ENCODE measurements at regions not wholly inside any gene's neighbourhood (a gene's known extent, or its start where the extent isn't known, plus 50 kb on each side); places are given as distances from the start of the nearest gene placed in this dataset.

DNA sequence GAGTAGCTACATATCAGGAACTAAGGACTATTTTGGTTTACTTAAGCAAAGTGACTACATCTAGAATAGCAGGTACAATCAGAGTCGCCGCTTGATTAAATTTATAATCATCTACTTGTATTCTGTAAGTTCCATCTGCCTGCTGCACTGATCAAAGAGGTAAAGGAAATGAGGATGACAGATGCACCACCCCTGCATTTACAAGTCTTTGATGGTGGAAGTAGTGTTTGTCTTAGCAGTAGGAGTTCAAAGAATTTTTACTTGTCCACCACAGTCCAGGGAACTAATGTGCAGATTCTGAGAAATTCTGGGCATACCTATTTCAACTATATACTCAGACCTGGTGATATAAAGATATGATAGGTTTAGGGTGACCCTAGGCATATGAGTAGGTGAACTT, 184.1 kb upstream of the IVNS1ABP start:
- Histone ChIP-seq H3K9me3 (peaks cover 0 to 3% (median under 1%) of the 10 kb centered on the region in 4 donors), H3K27me3 (no peaks in the 10 kb centered on the region), H3K36me3 (no peaks in the 10 kb centered on the region), H3K4me3 (no peak overlapping the region), H3K4me1 (no peaks in the 10 kb centered on the region), H3K27ac (no peak overlapping the region)
- DNase-seq, result no peak
- TF ChIP-seq EP300 (IDR thresholded peaks at IDR 0.05), result no peak
- no peak for TF ChIP-seq CTCF (IDR thresholded peaks at IDR 0.05)
- no peak for TF ChIP-seq POLR2A (IDR thresholded peaks at IDR 0.05)
- TF ChIP-seq POLR2AphosphoS5 (IDR thresholded peaks at IDR 0.05), result no peak
- 94 to 96% methylated on average over 2 of the region's 2 CpGs for WGBS, 2 donors
- intact Hi-C loops (cut with DNase I), result no loop called here

GRCh38 chr1:185500001-185500626, 183.1 kb upstream of the IVNS1ABP start:
- 88 to 92% methylated on average over 4 of the region's 4 CpGs for WGBS, 2 donors
- intact Hi-C loops (cut with DNase I), result no loop called here

DNA sequence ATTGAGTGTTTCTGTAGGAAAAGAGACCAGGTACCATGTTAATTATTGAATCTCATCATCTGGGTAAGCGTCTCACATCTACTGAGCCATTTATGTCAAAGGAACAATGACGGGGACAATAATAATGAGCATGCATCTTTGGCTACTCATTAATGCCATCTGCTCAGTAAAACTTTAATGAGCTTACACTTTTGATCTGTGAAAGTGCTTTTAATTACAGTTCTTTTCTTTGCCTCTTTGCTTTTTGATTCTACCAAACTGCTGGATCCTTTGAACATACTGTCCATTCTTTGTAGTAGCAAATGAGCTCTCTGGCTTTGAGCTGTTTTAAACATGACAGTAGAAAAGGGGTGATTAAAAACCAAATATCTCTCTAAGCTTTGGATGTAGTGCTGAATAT, 181.2 kb upstream of the IVNS1ABP start:
- H3K4me1 ChIP-seq, result no peaks in the 10 kb centered on the region
- no peak overlapping the region for H3K4me3 ChIP-seq
- H3K36me3 ChIP-seq, result no peaks in the 10 kb centered on the region
- intact Hi-C loops (cut with DNase I), result no loop called here
- TF ChIP-seq CTCF (IDR thresholded peaks at IDR 0.05) (no peak), EP300 (IDR thresholded peaks at IDR 0.05) (no peak), POLR2A (IDR thresholded peaks at IDR 0.05) (no peak), POLR2AphosphoS5 (IDR thresholded peaks at IDR 0.05) (no peak)
- no peak for DNase-seq
- H3K9me3 ChIP-seq, result no peaks in the 10 kb centered on the region
- no peak overlapping the region for H3K27ac ChIP-seq
- 90 to 93% methylated on average over 2 of the region's 2 CpGs for WGBS, 2 donors
- no peaks in the 10 kb centered on the region for H3K27me3 ChIP-seq

More at GRCh38 chr1:185500001-185500626, 183.1 kb upstream of the IVNS1ABP start:
- Histone ChIP-seq H3K36me3 (no peaks in the 10 kb centered on the region), H3K27ac (no peak overlapping the region), H3K4me3 (no peak overlapping the region), H3K9me3 (no peaks in the 10 kb centered on the region), H3K27me3 (no peaks in the 10 kb centered on the region), H3K4me1 (no peaks in the 10 kb centered on the region)
- DNase-seq, result no peak
- TF ChIP-seq EP300 (IDR thresholded peaks at IDR 0.05), result no peak
- no peak for TF ChIP-seq POLR2A (IDR thresholded peaks at IDR 0.05)
- TF ChIP-seq CTCF (IDR thresholded peaks at IDR 0.05), result no peak
- no peak for TF ChIP-seq POLR2AphosphoS5 (IDR thresholded peaks at IDR 0.05)

DNA sequence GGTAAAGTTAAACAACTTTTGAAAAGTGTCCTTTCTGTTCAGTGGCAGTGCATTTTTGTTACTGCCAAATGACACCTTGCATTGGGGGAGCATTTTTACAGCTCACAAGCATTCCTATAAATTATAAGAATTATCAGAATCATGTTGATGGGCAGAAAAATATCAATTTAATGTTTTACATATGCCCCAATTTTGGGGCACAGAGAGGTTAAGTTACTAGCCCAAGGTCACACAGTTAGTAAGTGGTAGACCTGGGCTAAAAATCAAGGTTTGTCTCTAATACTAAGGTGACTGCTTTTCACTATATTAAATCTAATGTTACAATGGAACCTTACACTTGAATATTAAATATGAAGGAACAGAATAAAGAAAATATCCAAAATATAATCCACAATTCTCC, 180.1 kb upstream of the IVNS1ABP start:
- no peak for TF ChIP-seq EP300 (IDR thresholded peaks at IDR 0.05)
- TF ChIP-seq POLR2A (IDR thresholded peaks at IDR 0.05), result no peak
- no peak for TF ChIP-seq CTCF (IDR thresholded peaks at IDR 0.05)
- no peaks in the 10 kb centered on the region for H3K9me3 ChIP-seq
- DNase-seq, result no peak
- intact Hi-C loops (cut with DNase I), result no loop called here
- no peak overlapping the region for H3K4me3 ChIP-seq
- H3K27me3 ChIP-seq, result no peaks in the 10 kb centered on the region
- no peaks in the 10 kb centered on the region for H3K36me3 ChIP-seq
- H3K4me1 ChIP-seq, result no peaks in the 10 kb centered on the region
- no peak overlapping the region for H3K27ac ChIP-seq

GRCh38 chr1:185495898-185496297, 178.9 kb upstream of the IVNS1ABP start:
- Histone ChIP-seq H3K27ac (no peak overlapping the region), H3K4me3 (no peak overlapping the region), H3K27me3 (no peaks in the 10 kb centered on the region), H3K36me3 (no peaks in the 10 kb centered on the region), H3K4me1 (no peaks in the 10 kb centered on the region), H3K9me3 (no peaks in the 10 kb centered on the region)
- WGBS, 2 donors, result 38 to 63% methylated on average over 1 of the region's 1 CpG
- DNase-seq, result no peak
- TF ChIP-seq POLR2AphosphoS5 (IDR thresholded peaks at IDR 0.05), result no peak
- no peak for TF ChIP-seq CTCF (IDR thresholded peaks at IDR 0.05)
- TF ChIP-seq EP300 (IDR thresholded peaks at IDR 0.05), result no peak
- TF ChIP-seq POLR2A (IDR thresholded peaks at IDR 0.05), result no peak
- intact Hi-C loops (cut with DNase I), result no loop called here

All from sigmoid colon (tissue), 6 donors.